SHP77 (cell line): ENCODE measurements at regions not wholly inside any gene's neighbourhood (a gene's known extent, or its start where the extent isn't known, plus 50 kb on each side); places are given as distances from the start of the nearest gene placed in this dataset.
"Not testable (repeated sequence)": the region's sequence is repeated elsewhere in the genome, so short reads cannot be mapped to it uniquely, and the experiment has no call there.

ENCODE experiments used
- DNase-seq, 2 experiments: peaks; one replicate each; lab custom pipeline; 2025; lab: John Stamatoyannopoulos, UW

- DNase-seq = no peak
Measured at GRCh38 chr20:57826666-57827287, 117.0 kb upstream of the PMEPA1 start.

- no peak for DNase-seq
Measured at GRCh38 chr20:57824909-57825308, 115.1 kb upstream of the PMEPA1 start.

- DNase-seq = no peak
Measured at GRCh38 chr20:57821935-57822334, 112.1 kb upstream of the PMEPA1 start.

GRCh38 chr20:57819691-57820380 lies 110.0 kb upstream of the PMEPA1 start:
- DNase-seq = no peak

- DNase-seq = no peak
Measured at GRCh38 chr20:57819291-57819690, 109.5 kb upstream of the PMEPA1 start.

- DNase-seq = no peak
Measured at GRCh38 chr20:57818418-57819181, 108.8 kb upstream of the PMEPA1 start.

GRCh38 chr20:57815405-57815804 lies 105.6 kb upstream of the PMEPA1 start:
- DNase-seq = no peak

- no peak for DNase-seq
Measured at GRCh38 chr20:57814529-57814928, 104.7 kb upstream of the PMEPA1 start.

GRCh38 chr20:57813509-57814269 lies 103.9 kb upstream of the PMEPA1 start:
- no peak for DNase-seq

GRCh38 chr20:57812632-57813031 lies 102.8 kb upstream of the PMEPA1 start:
- not testable (repeated sequence) for DNase-seq

GRCh38 chr20:57811374-57812020 lies 101.7 kb upstream of the PMEPA1 start:
- DNase-seq = no peak

- no peak for DNase-seq
Measured at GRCh38 chr20:57810511-57811373, 100.9 kb upstream of the PMEPA1 start.

- DNase-seq = no peak
Measured at GRCh38 chr20:57809661-57810172, 99.9 kb upstream of the PMEPA1 start.

GRCh38 chr20:57809149-57809548 lies 99.3 kb upstream of the PMEPA1 start:
- DNase-seq = no peak

- DNase-seq = no peak
Measured at GRCh38 chr20:57808264-57809070, 98.7 kb upstream of the PMEPA1 start.

- no peak for DNase-seq
Measured at GRCh38 chr20:57807401-57808263, 97.8 kb upstream of the PMEPA1 start.

GRCh38 chr20:57806975-57807374 lies 97.2 kb upstream of the PMEPA1 start:
- no peak for DNase-seq

- DNase-seq = no peak
Measured at GRCh38 chr20:57806476-57806875, 96.7 kb upstream of the PMEPA1 start.

GRCh38 chr20:57805747-57806146 lies 95.9 kb upstream of the PMEPA1 start:
- DNase-seq = no peak
